GM18951 (cell line): ENCODE measurements at regions not wholly inside any gene's neighbourhood (a gene's known extent, or its start where the extent isn't known, plus 50 kb on each side); places are given as distances from the start of the nearest gene placed in this dataset.
"Not testable (repeated sequence)": the region's sequence is repeated elsewhere in the genome, so short reads cannot be mapped to it uniquely, and the experiment has no call there.

Experiments
- POLR2A ChIP-seq: IDR thresholded peaks from 4 replicates; pipeline ENCODE4 v1.6.1; 2011; ENCODE audit warnings: mild to moderate bottlenecking; ENCODE audit not compliant: insufficient read length, insufficient read depth; ENCODE audit errors: extremely low read depth
- in situ Hi-C: fragments of 300-500 bp; cut with MboI; formaldehyde crosslinking; loops from one replicate; pipeline ENCODE4 v1.12.0; 2022; ENCODE audit warnings: low sequenced_read_pairs, mixed read lengths, inconsistent platforms; ENCODE audit not compliant: unreplicated experiment

GRCh38 chr10:130500261-130501000, 364.2 kb downstream of the GLRX3 start:
- in situ Hi-C loops: no loop called here
- no peak for TF ChIP-seq POLR2A

DNA sequence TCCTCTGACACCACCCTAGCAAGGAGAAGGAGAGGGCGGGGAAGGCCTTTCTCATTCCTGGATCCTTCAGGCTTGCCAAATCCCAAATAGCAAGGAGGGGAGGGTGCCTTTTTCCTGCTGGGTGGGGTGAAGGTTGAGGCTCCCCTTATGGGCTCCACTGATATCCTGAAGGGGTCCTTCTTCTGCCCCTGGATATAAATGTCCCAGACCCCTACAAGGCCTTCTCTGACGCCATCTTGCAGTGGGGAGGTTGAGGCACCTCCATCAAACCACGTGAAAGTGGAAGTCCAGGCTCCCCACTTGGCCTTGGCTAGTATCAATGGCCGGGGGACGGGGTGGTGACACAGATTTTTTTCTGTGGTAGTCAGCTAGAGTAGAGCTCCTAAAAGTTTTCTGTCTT, 371.3 kb downstream of the GLRX3 start:
- no peak for TF ChIP-seq POLR2A
- in situ Hi-C loops: no loop called here

DNA sequence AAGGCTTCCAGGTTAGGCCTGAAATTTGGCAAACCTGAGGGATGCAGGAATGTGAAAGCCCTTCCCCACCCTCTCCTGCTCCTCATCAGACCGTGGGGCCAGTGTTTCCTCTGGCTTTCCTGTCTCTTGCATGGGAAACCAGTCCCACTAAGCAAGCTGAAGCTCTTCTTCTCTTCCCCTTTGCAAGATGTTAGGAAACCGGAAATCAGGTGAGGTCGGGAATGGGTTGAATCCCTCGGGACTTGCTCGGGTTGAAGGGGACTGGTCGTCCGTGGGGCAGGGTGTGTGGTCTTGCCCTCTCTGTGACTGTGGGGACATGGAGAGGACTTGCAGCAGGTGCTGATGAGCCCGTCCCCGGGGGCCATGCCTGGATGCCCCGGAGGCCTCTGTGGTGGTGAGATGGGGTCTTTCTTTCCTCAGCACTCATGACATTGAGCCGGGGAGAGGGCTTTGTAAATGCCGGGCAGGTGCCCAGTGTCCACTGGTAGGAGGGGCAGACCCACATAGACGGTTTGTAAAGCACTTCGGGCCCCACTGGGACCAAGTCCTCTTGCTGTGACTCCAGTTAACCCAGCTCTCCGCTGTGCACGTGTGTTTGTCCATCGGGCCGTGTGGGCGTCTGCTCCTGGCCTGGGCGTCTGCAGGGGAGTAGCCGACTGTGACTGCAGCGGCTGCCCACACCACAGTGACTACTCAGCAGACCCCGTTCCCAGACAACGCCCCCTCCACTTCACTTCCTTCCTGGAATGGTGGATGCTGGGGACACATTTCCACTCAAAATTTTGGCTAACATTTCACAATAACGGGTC, 373.9 kb downstream of the GLRX3 start:
- in situ Hi-C loops: no loop called here

GRCh38 chr10:130510755-130511154, 374.6 kb downstream of the GLRX3 start:
- in situ Hi-C loops: no loop called here
- TF ChIP-seq POLR2A: no peak

More for the DNA sequence above, 373.9 kb downstream of the GLRX3 start:
- no peak for TF ChIP-seq POLR2A

- in situ Hi-C loops: no loop called here
- TF ChIP-seq POLR2A: no peak
Measured at GRCh38 chr10:130511766-130512165, 375.6 kb downstream of the GLRX3 start.

- in situ Hi-C loops: no loop called here
- no peak for TF ChIP-seq POLR2A
Measured at GRCh38 chr10:130512936-130513335, 376.7 kb downstream of the GLRX3 start.

GRCh38 chr10:130513686-130514476, 377.7 kb downstream of the GLRX3 start:
- in situ Hi-C loops: no loop called here

GRCh38 chr10:130515670-130516069, 379.5 kb downstream of the GLRX3 start:
- no peak for TF ChIP-seq POLR2A
- in situ Hi-C loops: no loop called here

More at GRCh38 chr10:130513686-130514476, 377.7 kb downstream of the GLRX3 start:
- no peak for TF ChIP-seq POLR2A

GRCh38 chr10:130516141-130516735, 380.0 kb downstream of the GLRX3 start:
- in situ Hi-C loops: no loop called here
- TF ChIP-seq POLR2A: no peak

DNA sequence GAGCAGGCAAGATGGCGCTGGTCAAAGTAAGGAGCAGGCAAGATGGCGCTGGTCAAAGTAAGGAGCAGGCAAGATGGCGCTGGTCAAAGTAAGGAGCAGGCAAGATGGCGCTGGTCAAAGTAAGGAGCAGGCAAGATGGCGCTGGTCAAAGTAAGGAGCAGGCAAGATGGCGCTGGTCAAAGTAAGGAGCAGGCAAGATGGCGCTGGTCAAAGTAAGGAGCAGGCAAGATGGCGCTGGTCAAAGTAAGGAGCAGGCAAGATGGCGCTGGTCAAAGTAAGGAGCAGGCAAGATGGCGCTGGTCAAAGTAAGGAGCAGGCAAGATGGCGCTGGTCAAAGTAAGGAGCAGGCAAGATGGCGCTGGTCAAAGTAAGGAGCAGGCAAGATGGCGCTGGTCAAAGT, 382.7 kb downstream of the GLRX3 start:
- in situ Hi-C loops: not testable (repeated sequence)

DNA sequence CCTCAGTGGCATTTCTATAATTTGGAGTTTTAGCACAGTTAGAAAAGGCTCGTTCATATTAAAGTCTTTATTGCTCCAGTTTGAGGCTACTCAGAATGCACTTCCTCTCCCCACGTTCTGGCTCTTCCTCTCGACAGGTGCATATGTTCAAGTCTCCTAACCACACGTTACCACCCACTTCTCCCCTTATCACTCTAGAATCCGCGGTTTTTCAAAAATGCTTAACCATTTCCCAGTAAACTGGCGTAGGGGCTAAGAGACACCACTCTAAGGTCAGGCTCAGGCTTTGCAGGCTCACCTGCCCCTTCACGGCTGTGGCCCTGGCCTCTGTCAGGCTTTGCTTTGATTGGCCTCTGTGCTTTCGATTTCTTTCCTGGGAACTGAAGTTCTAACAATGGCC, 383.6 kb downstream of the GLRX3 start:
- TF ChIP-seq POLR2A: no peak
- in situ Hi-C loops: no loop called here

- TF ChIP-seq POLR2A: no peak
- in situ Hi-C loops: no loop called here
Measured at GRCh38 chr10:130531312-130531711, 395.1 kb downstream of the GLRX3 start.

DNA sequence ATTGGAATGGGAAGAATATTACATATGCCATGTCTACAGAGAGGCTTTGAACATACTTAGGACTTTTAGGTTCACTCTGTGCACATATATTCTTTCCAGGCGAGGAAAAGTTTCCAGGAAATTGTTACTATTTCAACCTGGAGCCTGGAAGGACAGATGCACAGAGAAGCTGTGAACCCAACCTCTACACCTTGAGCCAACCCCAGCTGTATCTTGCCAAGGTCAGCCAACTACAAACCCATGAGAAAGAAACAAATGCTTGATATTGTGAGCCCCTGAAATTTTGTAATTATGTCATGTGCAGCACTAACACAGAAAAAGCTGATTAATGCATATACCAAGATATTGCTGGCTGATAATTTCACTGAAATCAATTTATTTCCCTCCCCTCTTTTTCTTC, 404.9 kb downstream of the GLRX3 start:
- TF ChIP-seq POLR2A: no peak
- in situ Hi-C loops: no loop called here

- no peak for TF ChIP-seq POLR2A
- in situ Hi-C loops: no loop called here
Measured at GRCh38 chr10:130542761-130543160, 406.6 kb downstream of the GLRX3 start.
